ENCODE measurements at regions not wholly inside any gene's neighbourhood (a gene's known extent, or its start where the extent isn't known, plus 50 kb on each side); places are given as distances from the start of the nearest gene placed in this dataset.

- no peak for DNase-seq (ENCODE audit: extremely low read depth, low read depth, low spot score)
These were observed 351.5 kb upstream of the DDX53 start for GRCh38 chrX:22648281-22648680.

- no peak for DNase-seq (ENCODE audit: extremely low read depth, low read depth, low spot score)
These were observed 349.1 kb upstream of the DDX53 start for GRCh38 chrX:22650691-22651090.

- DNase-seq (ENCODE audit: extremely low read depth, low read depth, low spot score): no peak
These were observed 347.2 kb upstream of the DDX53 start for GRCh38 chrX:22652596-22652995.

GRCh38 chrX:22660756-22661155, 339.0 kb upstream of the DDX53 start:
- DNase-seq (ENCODE audit: extremely low read depth, low read depth, low spot score): no peak

- no peak for DNase-seq (ENCODE audit: extremely low read depth, low read depth, low spot score)
These were observed 337.0 kb upstream of the DDX53 start for GRCh38 chrX:22662776-22663175.

- DNase-seq (ENCODE audit: extremely low read depth, low read depth, low spot score): no peak
These were observed 334.9 kb upstream of the DDX53 start for GRCh38 chrX:22664826-22665225.

GRCh38 chrX:22665818-22666217, 333.9 kb upstream of the DDX53 start:
- DNase-seq (ENCODE audit: extremely low read depth, low read depth, low spot score): no peak

- no peak for DNase-seq (ENCODE audit: extremely low read depth, low read depth, low spot score)
These were observed 333.3 kb upstream of the DDX53 start for GRCh38 chrX:22666441-22666840.

GRCh38 chrX:22674932-22675331, 324.8 kb upstream of the DDX53 start:
- DNase-seq (ENCODE audit: extremely low read depth, low read depth, low spot score): no peak

GRCh38 chrX:22686138-22686541, 313.6 kb upstream of the DDX53 start:
- peak; percentile 90 for DNase-seq (ENCODE audit: extremely low read depth, low read depth, low spot score)

GRCh38 chrX:22689290-22689689, 310.5 kb upstream of the DDX53 start:
- no peak for DNase-seq (ENCODE audit: extremely low read depth, low read depth, low spot score)

- DNase-seq (ENCODE audit: extremely low read depth, low read depth, low spot score): no peak
These were observed 309.6 kb upstream of the DDX53 start for GRCh38 chrX:22690116-22690515.

GRCh38 chrX:22691966-22692565, 307.7 kb upstream of the DDX53 start:
- no peak for DNase-seq (ENCODE audit: extremely low read depth, low read depth, low spot score)

GRCh38 chrX:22698151-22698550, 301.6 kb upstream of the DDX53 start:
- no peak for DNase-seq (ENCODE audit: extremely low read depth, low read depth, low spot score)

GRCh38 chrX:22699581-22700091, 300.1 kb upstream of the DDX53 start:
- DNase-seq (ENCODE audit: extremely low read depth, low read depth, low spot score): no peak

- DNase-seq (ENCODE audit: extremely low read depth, low read depth, low spot score): no peak
These were observed 286.8 kb upstream of the DDX53 start for GRCh38 chrX:22712942-22713341.

- no peak for DNase-seq (ENCODE audit: extremely low read depth, low read depth, low spot score)
These were observed 269.2 kb upstream of the DDX53 start for GRCh38 chrX:22730542-22730941.

GRCh38 chrX:22737541-22737940, 262.2 kb upstream of the DDX53 start:
- no peak for DNase-seq (ENCODE audit: extremely low read depth, low read depth, low spot score)

GRCh38 chrX:22739276-22739675, 260.5 kb upstream of the DDX53 start:
- no peak for DNase-seq (ENCODE audit: extremely low read depth, low read depth, low spot score)

- no peak for DNase-seq (ENCODE audit: extremely low read depth, low read depth, low spot score)
These were observed 258.9 kb upstream of the DDX53 start for GRCh38 chrX:22740836-22741235.

GRCh38 chrX:22742174-22742573, 257.6 kb upstream of the DDX53 start:
- no peak for DNase-seq (ENCODE audit: extremely low read depth, low read depth, low spot score)

- no peak for DNase-seq (ENCODE audit: extremely low read depth, low read depth, low spot score)
These were observed 253.7 kb upstream of the DDX53 start for GRCh38 chrX:22746081-22746480.

Measured in glomerular endothelial cell (primary cell).